Dendritic cell treated with granulocyte-macrophage colony-stimulating factor and Interleukin-4, amounts not matched to agents 40 ng/mL and 50 ng/mL, for 4 days (primary cell): ENCODE measurements at regions not wholly inside any gene's neighbourhood (a gene's known extent, or its start where the extent isn't known, plus 50 kb on each side); places are given as distances from the start of the nearest gene placed in this dataset.

Experiments
- H3K27ac Mint-ChIP-seq: one replicate; pipeline ENCODE4 v1.8.0; 2022; ENCODE audit warnings: mild to moderate bottlenecking, mixed read lengths
- H3K27me3 Mint-ChIP-seq: one replicate; pipeline ENCODE4 v1.8.0; 2022; ENCODE audit warnings: mild to moderate bottlenecking, mixed read lengths
- H3K36me3 Mint-ChIP-seq: one replicate; pipeline ENCODE4 v1.8.0; 2022; ENCODE audit warnings: low read depth, mixed read lengths
- H3K4me1 Mint-ChIP-seq: one replicate; pipeline ENCODE4 v1.8.0; 2022; ENCODE audit warnings: low read depth, mixed read lengths
- H3K4me3 Mint-ChIP-seq: one replicate; pipeline ENCODE4 v1.8.0; 2022; ENCODE audit warnings: mild to moderate bottlenecking, moderate library complexity, mixed read lengths
- H3K9me3 Mint-ChIP-seq: one replicate; pipeline ENCODE4 v1.8.0; 2022; ENCODE audit warnings: mixed read lengths
- intact Hi-C: fragments of 100-400 bp; cut with micrococcal nuclease; formaldehyde crosslinking; loops from one replicate; pipeline ENCODE4 v1.15.0; 2022

DNA sequence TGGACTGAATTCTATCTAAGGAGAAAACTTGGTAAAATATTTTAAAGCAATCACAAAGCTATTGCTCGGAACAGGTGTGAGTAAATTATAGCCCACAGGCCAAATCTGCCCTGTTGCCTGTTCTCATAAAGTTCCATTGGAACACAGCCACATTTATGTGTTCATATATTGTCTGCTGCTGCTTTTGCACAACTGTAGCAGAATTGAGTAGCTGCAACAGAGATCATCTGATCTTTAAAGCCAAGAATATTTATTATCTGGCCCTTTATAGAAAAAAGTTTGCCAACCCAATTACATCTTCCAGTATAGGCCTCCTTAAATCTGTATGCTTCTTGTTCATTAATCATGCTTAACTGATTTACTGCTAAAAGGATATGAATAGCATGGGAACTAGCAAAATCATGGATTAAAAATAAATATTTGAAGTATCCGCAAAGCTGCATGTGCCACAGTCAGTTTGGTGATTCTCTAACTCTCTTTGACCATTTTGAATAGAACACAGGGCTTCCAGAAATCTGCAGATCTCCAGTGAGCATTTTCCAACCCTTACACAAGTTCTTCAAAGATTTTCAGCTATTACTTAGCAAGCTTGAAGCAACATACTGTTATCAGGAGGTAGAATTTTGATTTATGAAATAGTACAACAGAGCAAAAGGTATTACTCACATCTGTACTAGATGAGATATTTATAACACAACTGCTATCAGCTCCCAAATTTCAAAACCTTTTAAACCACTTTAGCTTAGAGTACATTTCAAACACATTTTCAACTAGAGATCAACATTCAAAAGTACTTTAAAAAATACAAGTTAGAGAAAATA lies 312.6 kb upstream of the ID4 start:
- Mint-ChIP-seq H3K4me1 (no peaks in the 10 kb centered on the region), H3K36me3 (no peaks in the 10 kb centered on the region)

DNA sequence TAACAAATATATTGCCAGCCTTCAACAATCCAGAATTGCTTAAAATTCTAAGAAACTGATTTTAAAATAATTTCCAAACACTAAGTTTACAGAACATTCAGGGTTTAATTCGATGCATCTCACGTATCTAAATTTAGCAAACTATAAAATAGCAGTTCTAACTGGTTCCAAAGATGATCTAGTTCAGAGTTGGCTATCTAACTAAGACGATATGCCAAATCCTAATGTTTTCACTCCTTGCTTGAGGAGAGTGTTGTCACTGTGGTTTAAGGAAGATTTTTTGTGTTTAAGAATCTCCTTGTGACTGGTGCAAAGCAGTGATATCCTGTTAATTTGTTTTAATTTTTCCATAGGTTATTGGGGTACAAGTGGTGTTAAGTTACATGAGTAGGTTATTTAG lies 311.5 kb upstream of the ID4 start:
- Mint-ChIP-seq H3K27me3 (no peaks in the 10 kb centered on the region), H3K4me1 (no peaks in the 10 kb centered on the region), H3K9me3 (peaks cover 35% of the 10 kb centered on the region), H3K36me3 (no peaks in the 10 kb centered on the region), H3K4me3 (no peak overlapping the region), H3K27ac (no peak overlapping the region)
- intact Hi-C loops = no loop called here

More for the DNA sequence above, 312.6 kb upstream of the ID4 start:
- H3K9me3 Mint-ChIP-seq = peaks cover 46% of the 10 kb centered on the region
- intact Hi-C loops = no loop called here
- H3K4me3 Mint-ChIP-seq = no peak overlapping the region
- H3K27me3 Mint-ChIP-seq = no peaks in the 10 kb centered on the region
- no peak overlapping the region for H3K27ac Mint-ChIP-seq

DNA sequence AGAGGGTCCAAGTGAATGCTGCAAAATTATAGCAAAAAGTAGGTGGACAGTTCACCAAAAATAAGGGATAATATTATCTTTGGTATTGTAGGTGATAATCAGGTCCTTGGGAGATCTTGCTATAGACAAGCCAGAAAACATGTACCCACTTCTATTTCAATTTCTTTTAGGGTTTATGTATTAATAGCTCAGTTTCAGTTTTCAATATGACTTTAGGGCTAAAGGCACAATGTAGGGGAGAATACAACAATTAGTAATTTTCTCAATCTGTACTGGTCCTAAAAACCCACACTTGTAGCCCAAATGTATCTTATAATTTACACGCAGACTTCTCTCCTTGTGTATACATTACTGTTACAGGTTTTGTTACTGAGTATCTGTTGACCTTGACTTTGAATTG lies 307.0 kb upstream of the ID4 start:
- intact Hi-C loops = no loop called here
- no peak overlapping the region for H3K27ac Mint-ChIP-seq
- no peaks in the 10 kb centered on the region for H3K36me3 Mint-ChIP-seq
- no peaks in the 10 kb centered on the region for H3K4me1 Mint-ChIP-seq
- H3K9me3 Mint-ChIP-seq = peaks cover 22% of the 10 kb centered on the region
- no peak overlapping the region for H3K4me3 Mint-ChIP-seq
- no peaks in the 10 kb centered on the region for H3K27me3 Mint-ChIP-seq

DNA sequence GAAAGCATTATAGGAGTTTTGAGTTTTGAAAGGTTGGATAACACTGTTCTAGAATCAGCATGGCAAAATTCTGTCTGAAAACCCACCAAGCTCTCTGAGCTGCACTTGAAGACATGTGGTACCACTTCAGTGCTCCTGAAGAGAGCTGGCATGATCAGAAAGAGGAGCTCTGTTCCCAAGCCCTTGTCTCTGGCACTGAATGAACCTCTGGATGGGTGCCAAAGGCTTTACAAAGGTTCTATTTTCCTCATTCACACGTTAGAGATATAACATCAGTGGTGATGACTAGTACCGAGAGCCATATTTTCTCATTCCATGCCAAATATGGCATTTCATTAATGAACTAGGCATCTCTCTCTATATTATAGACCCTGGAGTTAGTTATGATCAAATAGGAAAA lies 301.8 kb upstream of the ID4 start:
- Mint-ChIP-seq H3K27ac (no peak overlapping the region), H3K4me3 (no peak overlapping the region), H3K27me3 (no peaks in the 10 kb centered on the region), H3K36me3 (no peaks in the 10 kb centered on the region), H3K4me1 (no peaks in the 10 kb centered on the region), H3K9me3 (peaks cover 12% of the 10 kb centered on the region)
- intact Hi-C loops = no loop called here

DNA sequence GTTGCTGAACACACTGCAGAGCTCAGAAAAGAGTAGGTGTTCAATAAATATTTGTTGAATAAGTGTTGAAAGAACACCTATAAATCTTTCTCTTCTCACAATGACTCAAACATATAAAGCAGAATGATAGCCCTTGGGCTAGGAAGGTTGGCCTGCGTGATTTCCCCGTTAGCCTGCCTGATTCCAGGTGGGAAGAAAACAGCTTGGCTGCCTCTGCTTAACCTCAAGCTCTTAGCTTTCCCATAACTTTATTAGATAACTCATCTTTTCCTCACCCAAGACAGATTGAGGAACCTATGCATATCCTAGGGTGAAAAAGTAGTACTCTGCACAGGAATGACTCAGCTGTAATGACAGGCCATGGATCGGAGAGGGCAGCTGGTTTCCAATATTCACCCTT lies 300.3 kb upstream of the ID4 start:
- H3K36me3 Mint-ChIP-seq = no peaks in the 10 kb centered on the region
- no peaks in the 10 kb centered on the region for H3K4me1 Mint-ChIP-seq
- H3K27ac Mint-ChIP-seq = no peak overlapping the region
- H3K9me3 Mint-ChIP-seq = peaks cover 7% of the 10 kb centered on the region
- no peaks in the 10 kb centered on the region for H3K27me3 Mint-ChIP-seq
- intact Hi-C loops = no loop called here
- H3K4me3 Mint-ChIP-seq = no peak overlapping the region

DNA sequence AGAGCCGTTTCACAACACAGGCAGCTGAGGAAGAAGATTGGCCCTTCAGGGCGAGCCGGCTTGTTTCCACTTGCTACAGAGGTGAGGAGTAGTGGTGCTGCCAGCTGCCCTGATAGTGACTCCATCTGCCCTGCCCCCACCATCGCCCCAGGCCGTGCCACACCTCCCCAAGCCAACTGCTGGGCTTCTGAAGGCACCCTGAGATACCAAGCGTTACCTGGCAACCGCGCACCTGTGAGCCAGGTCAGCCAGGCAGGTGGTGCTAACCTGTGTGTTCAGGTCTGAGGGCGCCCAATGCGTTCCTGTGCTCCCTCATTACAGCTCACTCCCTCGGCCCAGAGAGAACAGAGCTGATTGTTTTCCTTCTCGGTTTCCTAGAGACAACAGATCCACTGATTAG lies 299.1 kb upstream of the ID4 start:
- Mint-ChIP-seq H3K36me3 (no peaks in the 10 kb centered on the region), H3K27ac (no peak overlapping the region), H3K27me3 (no peaks in the 10 kb centered on the region), H3K9me3 (no peaks in the 10 kb centered on the region), H3K4me3 (no peak overlapping the region), H3K4me1 (no peaks in the 10 kb centered on the region)
- intact Hi-C loops = no loop called here

DNA sequence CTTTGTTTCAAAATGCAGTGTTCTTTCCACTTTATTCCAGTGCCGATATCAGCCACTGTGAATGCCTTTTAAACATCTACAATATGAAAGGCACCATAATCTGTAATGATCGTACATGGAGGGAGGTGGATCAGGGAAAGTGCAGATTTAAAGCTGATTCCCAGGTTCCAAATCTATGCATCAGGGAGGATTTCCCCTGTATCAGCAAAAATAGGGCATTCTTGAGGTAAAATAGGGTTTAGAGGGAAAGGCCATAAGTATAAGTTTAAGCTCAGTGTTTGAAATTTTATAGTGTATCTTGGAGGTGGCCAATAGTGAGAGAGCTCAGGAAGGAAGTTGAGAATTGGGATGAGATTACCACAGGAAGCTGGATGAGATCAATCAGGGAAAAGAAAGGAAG lies 289.7 kb upstream of the ID4 start:
- H3K27me3 Mint-ChIP-seq = no peaks in the 10 kb centered on the region
- no peak overlapping the region for H3K27ac Mint-ChIP-seq
- no peaks in the 10 kb centered on the region for H3K9me3 Mint-ChIP-seq
- H3K4me3 Mint-ChIP-seq = no peak overlapping the region
- intact Hi-C loops = no loop called here
- no peaks in the 10 kb centered on the region for H3K36me3 Mint-ChIP-seq
- H3K4me1 Mint-ChIP-seq = no peaks in the 10 kb centered on the region

DNA sequence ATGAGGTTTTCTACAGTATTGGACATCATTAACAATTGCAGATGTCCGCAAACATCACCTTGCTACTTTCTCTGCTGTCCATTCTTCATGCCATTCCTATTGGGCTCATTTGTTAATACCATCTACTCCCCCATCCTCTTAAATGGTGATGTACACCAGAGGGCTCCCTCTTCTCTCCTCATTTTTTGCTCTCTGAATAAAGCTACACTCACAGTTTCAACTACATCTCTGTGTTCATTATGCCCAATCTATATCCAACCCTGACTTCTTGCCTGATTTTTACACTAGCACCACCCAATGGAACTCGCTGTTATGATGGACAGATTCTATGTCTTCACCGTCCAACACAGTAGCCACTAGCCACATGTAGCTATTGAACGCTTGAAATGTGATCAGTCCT lies 288.1 kb upstream of the ID4 start:
- H3K27ac Mint-ChIP-seq = no peak overlapping the region
- H3K9me3 Mint-ChIP-seq = peaks cover under 1% of the 10 kb centered on the region
- H3K27me3 Mint-ChIP-seq = no peaks in the 10 kb centered on the region
- H3K36me3 Mint-ChIP-seq = no peaks in the 10 kb centered on the region
- H3K4me3 Mint-ChIP-seq = no peak overlapping the region
- intact Hi-C loops = no loop called here
- H3K4me1 Mint-ChIP-seq = no peaks in the 10 kb centered on the region

DNA sequence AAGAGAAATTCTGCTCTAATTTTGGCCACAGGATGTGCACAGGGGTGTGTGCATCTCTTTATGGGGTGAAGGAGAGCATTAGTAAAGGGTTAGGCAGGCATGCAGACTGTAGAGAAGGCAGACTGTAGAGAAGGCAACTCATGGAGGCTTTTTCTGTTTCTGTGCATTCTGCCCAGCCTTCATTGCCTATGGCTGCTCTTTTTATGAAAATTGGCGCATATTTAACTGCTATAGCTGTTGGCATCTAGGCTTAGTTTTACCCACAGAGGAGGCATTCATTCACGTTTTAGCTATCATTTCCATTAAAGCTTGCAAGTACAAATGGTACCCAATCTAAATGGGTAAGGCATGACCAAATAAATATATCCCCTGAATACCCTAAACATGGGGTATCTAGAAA lies 286.8 kb upstream of the ID4 start:
- intact Hi-C loops = no loop called here

DNA sequence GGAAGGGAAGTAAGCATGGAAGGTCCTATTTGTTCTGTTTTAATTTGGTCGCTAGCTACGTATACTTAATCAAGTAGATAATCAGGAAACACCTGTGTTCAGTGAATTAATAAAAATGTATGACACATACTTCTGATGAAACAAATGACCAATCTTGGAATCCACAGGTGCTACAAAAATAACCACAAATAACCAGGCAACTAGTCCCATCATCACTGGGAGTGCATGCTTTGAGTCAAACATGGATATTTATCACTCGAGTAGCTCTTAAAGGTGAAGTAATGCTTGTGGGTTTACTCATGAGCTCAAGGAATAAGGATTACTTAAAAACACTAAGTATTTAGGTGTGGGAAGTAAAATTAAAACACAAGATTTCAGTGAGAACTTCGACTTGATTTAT lies 285.6 kb upstream of the ID4 start:
- H3K4me1 Mint-ChIP-seq = no peaks in the 10 kb centered on the region
- H3K27me3 Mint-ChIP-seq = no peaks in the 10 kb centered on the region
- H3K36me3 Mint-ChIP-seq = no peaks in the 10 kb centered on the region
- H3K4me3 Mint-ChIP-seq = no peak overlapping the region
- intact Hi-C loops = no loop called here
- peaks cover 10% of the 10 kb centered on the region for H3K9me3 Mint-ChIP-seq
- H3K27ac Mint-ChIP-seq = no peak overlapping the region

More for the DNA sequence above, 286.8 kb upstream of the ID4 start:
- no peaks in the 10 kb centered on the region for H3K36me3 Mint-ChIP-seq
- no peaks in the 10 kb centered on the region for H3K4me1 Mint-ChIP-seq
- H3K9me3 Mint-ChIP-seq = peaks cover 10% of the 10 kb centered on the region
- no peak overlapping the region for H3K27ac Mint-ChIP-seq
- no peaks in the 10 kb centered on the region for H3K27me3 Mint-ChIP-seq
- H3K4me3 Mint-ChIP-seq = no peak overlapping the region

DNA sequence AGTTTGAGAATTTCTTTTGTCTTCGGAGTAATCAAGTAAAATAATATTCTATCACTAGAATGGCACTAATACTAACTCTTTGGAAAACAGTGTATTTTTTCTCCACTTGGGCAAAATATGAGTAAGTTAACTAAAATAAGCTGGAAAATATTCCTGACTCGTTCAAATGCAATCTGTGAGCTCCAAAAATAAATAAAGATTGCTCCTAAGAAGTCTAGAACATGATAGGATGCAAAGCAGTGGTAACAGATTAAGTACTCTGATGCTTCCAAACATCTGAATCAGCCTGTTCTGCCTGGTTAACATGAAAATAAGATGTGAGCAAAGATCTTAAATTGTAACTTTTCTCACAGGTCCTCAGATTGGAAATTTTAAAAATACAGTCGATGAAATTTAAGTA lies 285.1 kb upstream of the ID4 start:
- no peaks in the 10 kb centered on the region for H3K36me3 Mint-ChIP-seq
- no peaks in the 10 kb centered on the region for H3K4me1 Mint-ChIP-seq
- H3K9me3 Mint-ChIP-seq = peaks cover 10% of the 10 kb centered on the region
- H3K27me3 Mint-ChIP-seq = no peaks in the 10 kb centered on the region
- intact Hi-C loops = no loop called here
- H3K4me3 Mint-ChIP-seq = no peak overlapping the region
- H3K27ac Mint-ChIP-seq = no peak overlapping the region

DNA sequence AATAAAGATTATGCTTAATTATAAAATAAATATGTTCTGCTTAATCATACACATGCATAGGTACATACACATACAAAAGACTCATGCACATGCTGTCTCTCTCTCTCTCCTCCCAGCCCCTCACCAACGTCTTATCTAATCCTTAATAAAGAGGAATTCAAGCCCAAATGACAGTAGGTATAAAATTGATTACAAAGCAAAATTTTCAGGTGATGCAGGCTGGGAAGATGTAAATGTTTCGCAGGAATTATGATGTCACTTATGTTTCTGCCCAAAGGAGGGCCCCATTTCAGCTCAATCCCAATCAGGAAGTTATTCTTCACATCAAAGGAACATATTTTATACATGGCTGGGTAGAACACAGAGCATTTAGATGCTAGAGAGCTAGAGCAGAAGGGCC lies 284.6 kb upstream of the ID4 start:
- Mint-ChIP-seq H3K27ac (no peak overlapping the region), H3K4me3 (no peak overlapping the region), H3K27me3 (no peaks in the 10 kb centered on the region), H3K9me3 (peaks cover 10% of the 10 kb centered on the region), H3K36me3 (no peaks in the 10 kb centered on the region), H3K4me1 (no peaks in the 10 kb centered on the region)
- intact Hi-C loops = no loop called here

DNA sequence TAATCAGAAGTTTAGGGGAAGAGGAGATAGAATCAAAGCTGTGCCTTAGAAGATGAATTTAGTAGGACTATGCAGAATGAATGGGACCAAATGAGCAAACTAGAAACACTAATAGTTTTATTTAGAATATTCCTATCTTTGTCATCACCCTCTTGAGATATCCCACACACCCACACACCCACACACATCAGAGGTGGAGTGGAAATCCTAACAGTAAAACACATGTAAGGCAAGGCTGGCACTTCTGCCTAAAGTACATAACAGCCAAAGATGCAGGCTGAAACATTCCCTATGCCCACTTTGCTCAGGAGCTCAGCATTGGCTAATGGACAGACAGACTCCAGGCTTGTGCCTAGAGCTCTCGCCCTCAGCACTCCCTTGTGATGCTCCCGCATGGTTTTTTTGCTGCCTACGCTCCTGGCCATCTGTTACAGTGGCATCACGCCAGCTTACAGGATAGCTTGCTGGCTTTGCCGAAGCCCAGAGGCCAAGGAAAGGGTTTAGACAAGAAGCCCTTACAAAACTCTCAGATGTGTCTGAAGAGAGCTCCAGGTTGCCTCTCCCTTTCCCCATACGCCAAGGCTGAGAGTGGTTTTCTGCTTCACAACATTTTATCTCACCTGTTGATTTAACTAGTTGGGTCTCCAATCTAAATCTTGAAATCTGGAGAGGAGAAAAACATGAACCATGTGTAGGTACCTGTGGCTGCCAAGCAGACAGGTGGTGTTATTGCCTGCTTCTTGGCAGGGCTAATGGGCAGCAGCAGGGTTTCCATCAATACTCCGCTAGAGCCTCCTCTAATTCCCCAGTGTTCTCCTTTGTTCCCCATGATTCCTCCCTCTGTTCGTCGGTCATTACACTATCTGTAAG lies 282.6 kb upstream of the ID4 start:
- Mint-ChIP-seq H3K4me1 (no peaks in the 10 kb centered on the region), H3K4me3 (no peak overlapping the region)

DNA sequence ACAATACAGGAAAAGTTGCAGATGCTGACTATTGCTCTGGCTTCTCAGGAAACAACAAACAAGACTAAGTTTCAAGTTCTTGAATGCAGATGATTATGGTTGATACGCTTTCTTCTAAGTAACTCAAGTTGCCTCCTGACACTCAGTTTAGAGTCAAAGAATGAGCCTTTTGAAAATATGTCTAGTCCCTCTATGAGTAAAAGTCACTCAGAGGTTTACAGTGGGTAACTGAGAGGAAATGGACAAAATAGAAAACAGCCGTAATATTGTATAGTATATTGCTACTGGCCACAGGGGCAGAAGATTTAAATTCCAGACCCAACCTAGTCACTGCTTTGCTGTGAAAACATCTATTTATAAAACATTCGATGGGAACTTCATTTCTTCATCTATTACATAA lies 280.0 kb upstream of the ID4 start:
- H3K36me3 Mint-ChIP-seq = no peaks in the 10 kb centered on the region

More for the DNA sequence above, 282.6 kb upstream of the ID4 start:
- intact Hi-C loops = no loop called here
- Mint-ChIP-seq H3K27me3 (no peaks in the 10 kb centered on the region), H3K36me3 (no peaks in the 10 kb centered on the region), H3K9me3 (peaks cover 10% of the 10 kb centered on the region), H3K27ac (no peak overlapping the region)

More for the DNA sequence above, 280.0 kb upstream of the ID4 start:
- intact Hi-C loops = no loop called here
- Mint-ChIP-seq H3K9me3 (peaks cover 20% of the 10 kb centered on the region), H3K4me3 (no peak overlapping the region), H3K27ac (no peak overlapping the region), H3K27me3 (no peaks in the 10 kb centered on the region), H3K4me1 (no peaks in the 10 kb centered on the region)
